ENCODE measurements at regions not wholly inside any gene's neighbourhood (a gene's known extent, or its start where the extent isn't known, plus 50 kb on each side); places are given as distances from the start of the nearest gene placed in this dataset.

- Histone ChIP-seq H3K36me3 (no peaks in the 10 kb centered on the region), H3K4me1 (no peaks in the 10 kb centered on the region), H3K27ac (no peak overlapping the region), H3K9me3 (no peaks in the 10 kb centered on the region), H3K27me3 (no peaks in the 10 kb centered on the region), H3K4me3 (no peak overlapping the region)
- no peak for DNase-seq (ENCODE audit: low spot score in 2 of 2)
- WGBS, result 88% methylated on average over 8 of the region's 8 CpGs
- TF ChIP-seq POLR2A (IDR thresholded peaks at IDR 0.05) (no peak), POLR2AphosphoS5 (IDR thresholded peaks at IDR 0.05) (no peak), CTCF (IDR thresholded peaks at IDR 0.05) (no peak), EP300 (IDR thresholded peaks at IDR 0.05) (no peak)
Observed at GRCh38 chr16:65751622-65752521, 614.6 kb upstream of the CDH5 start.

- Histone ChIP-seq H3K27ac (no peak overlapping the region), H3K36me3 (no peaks in the 10 kb centered on the region), H3K4me3 (no peak overlapping the region), H3K4me1 (no peaks in the 10 kb centered on the region), H3K27me3 (no peaks in the 10 kb centered on the region), H3K9me3 (no peaks in the 10 kb centered on the region)
- no peak for TF ChIP-seq CTCF (IDR thresholded peaks at IDR 0.05)
- no peak for TF ChIP-seq EP300 (IDR thresholded peaks at IDR 0.05)
- no peak for TF ChIP-seq POLR2AphosphoS5 (IDR thresholded peaks at IDR 0.05)
- no peak for TF ChIP-seq POLR2A (IDR thresholded peaks at IDR 0.05)
- DNase-seq (ENCODE audit: low spot score in 2 of 2), result no peak
- 67% methylated on average over 6 of the region's 6 CpGs for WGBS
Observed at GRCh38 chr16:65749506-65749905, 617.0 kb upstream of the CDH5 start.

DNA sequence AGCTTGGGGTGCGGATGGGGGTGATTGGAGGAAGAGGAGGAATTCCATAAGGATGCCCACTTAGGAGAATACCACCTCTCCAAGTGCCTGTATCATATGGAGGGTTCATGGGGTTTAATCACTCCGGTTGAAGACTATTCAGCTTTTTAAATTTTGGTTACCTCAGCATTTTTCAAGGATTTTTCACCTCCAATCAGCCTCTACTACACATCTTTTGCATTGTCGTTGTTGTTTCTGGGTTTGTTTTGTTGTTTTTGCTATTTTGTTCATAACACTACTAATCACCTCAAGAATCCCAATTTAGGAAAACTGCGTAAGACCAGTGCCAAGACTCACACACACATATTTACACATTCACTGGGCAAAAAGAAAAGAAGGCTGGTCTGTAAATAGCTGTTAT, 619.5 kb upstream of the CDH5 start:
- TF ChIP-seq EP300 (IDR thresholded peaks at IDR 0.05) (no peak), POLR2AphosphoS5 (IDR thresholded peaks at IDR 0.05) (no peak), POLR2A (IDR thresholded peaks at IDR 0.05) (no peak), CTCF (IDR thresholded peaks at IDR 0.05) (no peak)
- H3K27ac ChIP-seq, result no peak overlapping the region
- H3K9me3 ChIP-seq, result no peaks in the 10 kb centered on the region
- WGBS, result 91% methylated on average over 4 of the region's 4 CpGs
- no peaks in the 10 kb centered on the region for H3K36me3 ChIP-seq
- H3K4me3 ChIP-seq, result no peak overlapping the region
- DNase-seq (ENCODE audit: low spot score in 2 of 2), result no peak
- H3K4me1 ChIP-seq, result no peaks in the 10 kb centered on the region
- H3K27me3 ChIP-seq, result no peaks in the 10 kb centered on the region

DNA sequence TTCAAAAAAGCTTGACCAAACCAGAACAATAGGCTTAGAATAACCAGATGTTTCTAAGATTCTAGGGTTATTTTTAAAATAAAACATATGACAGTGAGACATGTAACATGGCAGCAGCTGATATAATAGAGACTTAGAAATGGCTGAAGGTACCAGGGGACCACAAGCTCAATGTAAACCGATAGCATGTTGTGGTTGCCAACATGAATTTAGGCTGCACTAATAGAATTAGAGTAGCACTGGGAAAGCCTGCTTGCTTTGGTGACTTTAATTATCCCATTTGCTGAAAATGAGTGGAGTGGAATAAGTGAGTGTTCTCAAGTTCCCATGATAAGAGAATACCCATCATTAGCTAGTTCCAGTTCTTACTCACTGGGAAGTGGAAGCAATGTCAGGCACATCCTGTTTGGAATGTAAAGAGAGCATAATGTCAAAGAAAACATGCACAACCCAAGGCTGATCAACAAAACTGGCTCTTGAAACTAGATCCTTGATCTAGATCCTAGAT, 621.2 kb upstream of the CDH5 start:
- WGBS, result 83% methylated on average over 1 of the region's 1 CpG
- TF ChIP-seq CTCF (IDR thresholded peaks at IDR 0.05), result no peak
- TF ChIP-seq POLR2AphosphoS5 (IDR thresholded peaks at IDR 0.05), result no peak
- no peak for TF ChIP-seq EP300 (IDR thresholded peaks at IDR 0.05)
- no peak for TF ChIP-seq POLR2A (IDR thresholded peaks at IDR 0.05)
- H3K4me3 ChIP-seq, result no peak overlapping the region

DNA sequence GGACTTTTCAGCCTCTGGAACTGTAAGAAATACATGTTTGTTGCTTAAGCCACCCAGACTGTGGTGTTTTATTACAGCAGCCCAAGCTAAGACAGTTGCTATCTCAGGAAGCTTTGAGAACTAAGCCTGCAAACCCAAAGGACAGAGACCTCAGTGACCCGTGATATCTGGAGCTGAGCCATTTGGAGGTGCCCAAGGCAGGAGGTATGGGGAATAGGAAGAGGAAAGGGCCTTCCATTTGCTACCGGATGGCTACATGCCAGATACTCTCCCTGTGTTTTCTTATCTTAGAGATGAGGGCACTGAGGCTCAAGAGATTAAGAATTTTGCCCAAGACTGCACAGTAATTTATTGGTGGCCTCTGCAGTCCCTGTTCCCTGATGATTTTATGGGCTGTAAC, 622.1 kb upstream of the CDH5 start:
- 82% methylated on average over 2 of the region's 2 CpGs for WGBS
- no peak for TF ChIP-seq EP300 (IDR thresholded peaks at IDR 0.05)
- Histone ChIP-seq H3K4me1 (no peaks in the 10 kb centered on the region), H3K27ac (no peak overlapping the region), H3K27me3 (no peaks in the 10 kb centered on the region), H3K9me3 (no peaks in the 10 kb centered on the region), H3K36me3 (no peaks in the 10 kb centered on the region), H3K4me3 (no peak overlapping the region)
- no peak for DNase-seq (ENCODE audit: low spot score in 2 of 2)

More for the DNA sequence above, 621.2 kb upstream of the CDH5 start:
- H3K4me1 ChIP-seq, result no peaks in the 10 kb centered on the region
- H3K9me3 ChIP-seq, result no peaks in the 10 kb centered on the region
- no peak for DNase-seq (ENCODE audit: low spot score in 2 of 2)
- H3K27ac ChIP-seq, result no peak overlapping the region
- H3K36me3 ChIP-seq, result no peaks in the 10 kb centered on the region
- no peaks in the 10 kb centered on the region for H3K27me3 ChIP-seq

Measured in suprapubic skin (tissue), 4 donors.